ENCODE measurements at regions not wholly inside any gene's neighbourhood (a gene's known extent, or its start where the extent isn't known, plus 50 kb on each side); places are given as distances from the start of the nearest gene placed in this dataset.

- TF ChIP-seq RAD21 (IDR thresholded peaks at IDR 0.05; ENCODE audit: low read depth) (no peak), SRF (IDR thresholded peaks at IDR 0.05; ENCODE audit: low read depth) (no peak), TCF7L2 (IDR thresholded peaks at IDR 0.05; ENCODE audit: borderline replicate concordance, extremely low read depth, insufficient read depth, insufficient read length) (no peak), EZH2 (IDR thresholded peaks at IDR 0.05) (no peak), CEBPB (IDR thresholded peaks at IDR 0.05; ENCODE audit: low read depth) (no peak), SP1 (IDR thresholded peaks at IDR 0.05; ENCODE audit: low read depth) (no peak), ZNF274 (IDR thresholded peaks at IDR 0.05; ENCODE audit: low read depth, low read length) (no peak), YY1 (IDR thresholded peaks at IDR 0.05; ENCODE audit: extremely low read depth, insufficient replicate concordance, low read depth, low read length) (no peak), EGR1 (IDR thresholded peaks at IDR 0.05; ENCODE audit: low read depth) (no peak), JUND (IDR thresholded peaks at IDR 0.05) (no peak), ELF1 (IDR thresholded peaks at IDR 0.05; ENCODE audit: borderline replicate concordance, low read depth) (no peak)
- TF ChIP-seq, protein P1, sequence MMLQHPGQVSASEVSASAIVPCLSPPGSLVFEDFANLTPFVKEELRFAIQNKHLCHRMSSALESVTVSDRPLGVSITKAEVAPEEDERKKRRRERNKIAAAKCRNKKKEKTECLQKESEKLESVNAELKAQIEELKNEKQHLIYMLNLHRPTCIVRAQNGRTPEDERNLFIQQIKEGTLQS (IDR thresholded peaks at IDR 0.05): no peak
- TF ChIP-seq, protein P2, sequence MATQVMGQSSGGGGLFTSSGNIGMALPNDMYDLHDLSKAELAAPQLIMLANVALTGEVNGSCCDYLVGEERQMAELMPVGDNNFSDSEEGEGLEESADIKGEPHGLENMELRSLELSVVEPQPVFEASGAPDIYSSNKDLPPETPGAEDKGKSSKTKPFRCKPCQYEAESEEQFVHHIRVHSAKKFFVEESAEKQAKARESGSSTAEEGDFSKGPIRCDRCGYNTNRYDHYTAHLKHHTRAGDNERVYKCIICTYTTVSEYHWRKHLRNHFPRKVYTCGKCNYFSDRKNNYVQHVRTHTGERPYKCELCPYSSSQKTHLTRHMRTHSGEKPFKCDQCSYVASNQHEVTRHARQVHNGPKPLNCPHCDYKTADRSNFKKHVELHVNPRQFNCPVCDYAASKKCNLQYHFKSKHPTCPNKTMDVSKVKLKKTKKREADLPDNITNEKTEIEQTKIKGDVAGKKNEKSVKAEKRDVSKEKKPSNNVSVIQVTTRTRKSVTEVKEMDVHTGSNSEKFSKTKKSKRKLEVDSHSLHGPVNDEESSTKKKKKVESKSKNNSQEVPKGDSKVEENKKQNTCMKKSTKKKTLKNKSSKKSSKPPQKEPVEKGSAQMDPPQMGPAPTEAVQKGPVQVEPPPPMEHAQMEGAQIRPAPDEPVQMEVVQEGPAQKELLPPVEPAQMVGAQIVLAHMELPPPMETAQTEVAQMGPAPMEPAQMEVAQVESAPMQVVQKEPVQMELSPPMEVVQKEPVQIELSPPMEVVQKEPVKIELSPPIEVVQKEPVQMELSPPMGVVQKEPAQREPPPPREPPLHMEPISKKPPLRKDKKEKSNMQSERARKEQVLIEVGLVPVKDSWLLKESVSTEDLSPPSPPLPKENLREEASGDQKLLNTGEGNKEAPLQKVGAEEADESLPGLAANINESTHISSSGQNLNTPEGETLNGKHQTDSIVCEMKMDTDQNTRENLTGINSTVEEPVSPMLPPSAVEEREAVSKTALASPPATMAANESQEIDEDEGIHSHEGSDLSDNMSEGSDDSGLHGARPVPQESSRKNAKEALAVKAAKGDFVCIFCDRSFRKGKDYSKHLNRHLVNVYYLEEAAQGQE (IDR thresholded peaks at IDR 0.05; ENCODE audit: low read depth): no peak
- ChIA-PET POLR2A (no interaction called here), RAD21 (ENCODE audit: low non-redundant PET in 1 of 2, low total read pairs in 2 of 2, uncharacterized antibody in 2 of 2, unreplicated experiment in 2 of 2) (no interaction called here), CTCF (no interaction called here)
- H3K9me2 ChIP-seq (ENCODE audit: insufficient read depth): no peaks in the 10 kb centered on the region
- H3K79me2 ChIP-seq (ENCODE audit: insufficient read depth, low read length): no peaks in the 10 kb centered on the region
- no TSS peak for BruUV-seq (replicated peaks)
- no peaks in the 10 kb centered on the region for H3K9me3 ChIP-seq (ENCODE audit: control insufficient read depth in 1 of 2, insufficient read depth in 1 of 2, low read depth in 1 of 2, low read length in 2 of 2)
- ATAC-seq (no peak), DNase-seq (ENCODE audit: low read depth, low spot score) (no peak)
- H3K27ac ChIP-seq (ENCODE audit: low read depth, low read length): no peak overlapping the region
- no peak overlapping the region for H2AFZ ChIP-seq (ENCODE audit: low read depth, low read length, poor library complexity, severe bottlenecking)
- no peak overlapping the region for H3K4me3 ChIP-seq (replicated peaks in 1 of 2; ENCODE audit: low read depth in 1 of 2, low read length in 2 of 2)
- H4K20me1 ChIP-seq (ENCODE audit: insufficient read depth): no peaks in the 10 kb centered on the region
- no peaks in the 10 kb centered on the region for H3K36me3 ChIP-seq (ENCODE audit: control insufficient read depth in 1 of 2, insufficient read depth in 2 of 2, low read length in 2 of 2)
- no peak overlapping the region for H3K9ac ChIP-seq (ENCODE audit: low read length)
- no peak overlapping the region for H3K4me2 ChIP-seq (ENCODE audit: low read length)
- H3K27me3 ChIP-seq (ENCODE audit: insufficient read depth, low read length): no peaks in the 10 kb centered on the region
- no peaks in the 10 kb centered on the region for H3K4me1 ChIP-seq (ENCODE audit: control insufficient read depth in 1 of 2, insufficient read depth in 2 of 2, low read length in 2 of 2)
- intact Hi-C loops (cut with micrococcal nuclease): no loop called here
Observed at GRCh38 chr2:11032396-11032795, 120.7 kb downstream of the KCNF1 start.
